ENCODE measurements at regions not wholly inside any gene's neighbourhood (a gene's known extent, or its start where the extent isn't known, plus 50 kb on each side); places are given as distances from the start of the nearest gene placed in this dataset.

DNA sequence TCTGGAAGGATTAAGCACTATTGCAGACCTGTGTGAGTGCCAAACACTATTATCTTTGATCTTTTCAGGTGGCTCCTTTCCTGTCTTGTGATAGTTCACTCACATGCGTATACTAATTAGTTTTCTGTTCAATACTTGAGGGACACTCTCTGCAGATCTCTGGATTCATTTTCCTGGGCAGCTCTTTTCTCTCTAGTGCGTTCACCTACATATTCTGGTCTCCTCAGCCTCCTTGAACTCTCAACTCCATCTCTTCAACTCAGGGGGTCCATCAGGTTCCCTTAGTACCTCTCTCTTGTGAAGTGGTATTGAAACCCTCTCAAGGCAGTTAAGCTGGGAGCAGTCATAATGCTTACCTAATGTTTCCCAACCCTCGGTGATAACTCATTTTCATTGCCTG lies 1218.1 kb upstream of the MAP3K7 start:
- DNase-seq (ENCODE audit: low read depth in 3 of 3), result no peak

- DNase-seq (ENCODE audit: low read depth in 3 of 3), result no peak
Observed at GRCh38 chr6:91802431-91802830, 1215.6 kb upstream of the MAP3K7 start.

DNA sequence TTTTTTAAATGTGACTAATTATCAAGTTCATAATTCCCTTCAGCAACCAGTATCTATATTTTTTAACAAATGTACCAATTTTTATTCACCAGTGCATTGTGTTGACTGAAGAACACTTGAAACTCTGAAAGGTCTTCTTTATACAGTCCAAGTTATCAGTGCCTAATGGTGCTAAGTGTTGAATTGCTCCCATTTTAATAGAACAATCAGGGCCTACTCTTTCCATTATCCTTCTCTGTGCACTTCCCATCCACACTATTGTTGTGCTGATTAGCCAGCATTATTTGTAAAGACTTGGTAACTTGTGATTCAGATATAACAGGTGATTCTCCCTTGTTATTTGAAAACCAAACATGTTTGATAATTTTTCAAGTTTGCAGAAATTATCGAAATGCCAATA lies 1209.7 kb upstream of the MAP3K7 start:
- no peak for DNase-seq (ENCODE audit: low read depth in 3 of 3)

DNA sequence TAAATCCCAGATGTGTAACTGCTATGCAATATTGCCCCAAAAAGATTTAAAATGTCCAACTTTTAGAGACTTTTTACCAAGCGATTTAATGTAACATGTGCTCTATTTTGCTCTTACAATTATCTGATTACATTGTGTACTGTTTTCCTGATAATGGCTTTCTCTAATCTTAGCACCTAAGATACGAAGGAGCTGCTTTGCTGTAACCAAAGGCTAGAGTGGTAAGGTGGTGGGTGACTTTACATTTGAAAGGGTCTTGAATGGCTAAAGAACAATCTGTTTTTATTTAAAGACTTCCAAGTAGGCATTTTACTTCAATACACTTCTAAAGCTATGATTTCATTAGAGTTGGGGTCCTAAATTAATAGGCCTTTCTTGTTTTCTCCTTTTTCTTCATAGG lies 1201.6 kb upstream of the MAP3K7 start:
- DNase-seq (ENCODE audit: low read depth in 3 of 3), result no peak

GRCh38 chr6:91786474-91787184 lies 1199.8 kb upstream of the MAP3K7 start:
- DNase-seq (ENCODE audit: low read depth in 3 of 3), result no peak

DNA sequence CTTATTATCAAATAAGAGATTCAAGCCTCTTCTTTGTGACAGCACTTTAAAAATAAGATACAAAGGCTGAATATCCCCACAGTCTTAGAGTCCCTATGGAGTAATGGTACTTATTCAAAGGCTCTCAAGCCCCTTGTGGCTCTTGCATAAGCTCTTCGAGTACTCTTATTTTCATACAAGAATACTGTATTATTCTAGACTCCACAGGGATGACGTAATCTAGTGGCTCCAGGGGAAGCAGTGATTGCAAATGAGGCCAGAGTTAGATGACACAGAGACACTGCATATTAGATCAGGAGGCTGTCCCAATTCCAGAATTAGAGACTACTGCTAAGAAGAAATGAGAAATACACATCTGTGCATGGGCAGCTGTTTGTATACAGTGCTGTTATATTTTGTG lies 1195.9 kb upstream of the MAP3K7 start:
- no peak for DNase-seq (ENCODE audit: low read depth in 3 of 3)

- no peak for DNase-seq (ENCODE audit: low read depth in 3 of 3)
Observed at GRCh38 chr6:91781946-91782345, 1195.1 kb upstream of the MAP3K7 start.

DNA sequence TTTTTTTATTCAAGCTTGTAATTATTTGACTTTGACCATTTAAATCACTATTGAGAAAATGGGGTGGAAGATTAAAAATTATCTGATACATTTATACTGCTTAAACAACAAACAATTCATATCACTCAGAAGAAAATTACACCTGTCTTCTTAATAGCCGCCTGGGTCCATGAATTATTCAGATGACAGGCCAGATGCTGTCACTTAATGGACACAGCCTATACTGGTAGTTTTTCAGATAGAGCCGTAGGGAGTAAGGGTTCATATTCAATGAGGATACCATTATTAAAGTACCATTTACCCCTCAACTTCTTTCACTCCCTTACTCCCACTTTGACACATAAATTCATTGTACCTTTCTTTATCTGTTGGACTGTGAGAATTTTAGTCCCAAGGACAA lies 1193.4 kb upstream of the MAP3K7 start:
- DNase-seq (ENCODE audit: low read depth in 3 of 3), result no peak

- no peak for DNase-seq (ENCODE audit: low read depth in 3 of 3)
Observed at GRCh38 chr6:91761621-91762020, 1174.7 kb upstream of the MAP3K7 start.

- no peak for DNase-seq (ENCODE audit: low read depth in 3 of 3)
Observed at GRCh38 chr6:91754691-91755090, 1167.8 kb upstream of the MAP3K7 start.

GRCh38 chr6:91751526-91751925 lies 1164.7 kb upstream of the MAP3K7 start:
- DNase-seq (ENCODE audit: low read depth in 3 of 3), result no peak

DNA sequence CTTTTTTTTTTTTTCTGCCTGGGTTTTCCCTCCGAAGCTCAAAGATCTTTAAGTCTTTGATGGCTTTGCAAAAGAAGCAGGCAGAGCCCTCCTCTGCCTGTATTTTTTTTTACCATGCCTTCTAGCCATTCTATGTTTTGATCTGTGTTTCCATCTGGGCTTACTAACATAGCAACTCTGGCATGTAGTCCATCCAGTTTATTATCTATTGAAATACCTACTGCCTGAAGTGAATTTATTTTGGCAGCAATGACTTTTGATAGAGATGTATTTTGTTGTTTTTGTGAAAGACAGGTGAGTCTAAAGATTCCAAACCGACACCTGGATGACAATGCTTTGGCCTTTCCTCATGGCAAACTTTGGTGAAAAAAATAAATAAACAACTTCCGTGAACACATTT lies 1157.7 kb upstream of the MAP3K7 start:
- no peak for DNase-seq (ENCODE audit: low read depth in 3 of 3)

GRCh38 chr6:91743756-91744155 lies 1156.9 kb upstream of the MAP3K7 start:
- no peak for DNase-seq (ENCODE audit: low read depth in 3 of 3)

GRCh38 chr6:91731939-91732338 lies 1145.1 kb upstream of the MAP3K7 start:
- no peak for DNase-seq (ENCODE audit: low read depth in 3 of 3)

DNA sequence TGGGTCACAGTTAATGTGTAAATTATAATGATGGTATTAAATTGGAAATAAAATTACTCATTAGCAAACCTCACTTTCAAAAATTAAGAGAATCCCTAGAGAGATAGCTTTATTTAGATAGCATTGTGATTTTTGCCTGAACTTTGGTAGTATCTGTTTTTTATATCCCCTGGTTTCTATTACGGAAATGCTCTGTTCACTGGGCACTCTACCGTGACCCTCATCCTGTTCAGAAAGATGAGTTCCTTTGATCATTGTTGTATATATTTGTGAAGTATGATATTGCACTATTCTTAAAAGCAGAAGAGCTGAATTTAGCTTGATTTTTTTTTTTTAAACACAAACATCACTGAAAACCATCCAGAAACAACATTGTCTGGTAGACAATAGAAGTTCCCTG lies 1143.8 kb upstream of the MAP3K7 start:
- no peak for DNase-seq (ENCODE audit: low read depth in 3 of 3)

DNA sequence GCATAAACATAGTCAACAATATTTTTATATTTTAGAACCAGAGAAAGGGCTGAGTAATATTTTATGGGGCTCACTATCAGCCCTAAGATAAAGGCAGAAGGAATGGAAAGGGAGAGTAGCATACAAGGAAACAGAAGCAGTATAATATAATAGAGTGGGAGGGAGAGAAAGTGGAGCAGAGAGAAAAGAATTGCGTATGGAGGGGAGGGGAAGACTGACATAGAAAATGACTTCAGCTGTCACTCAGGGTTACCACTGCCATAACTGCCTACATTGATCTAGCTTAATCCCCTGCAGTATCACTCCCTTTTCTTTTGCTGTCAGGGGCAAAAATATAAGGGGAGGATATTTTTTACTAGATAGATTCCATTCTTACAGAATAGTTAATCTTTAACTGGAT lies 1133.5 kb upstream of the MAP3K7 start:
- DNase-seq (ENCODE audit: low read depth in 3 of 3), result no peak

GRCh38 chr6:91719414-91719813 lies 1132.5 kb upstream of the MAP3K7 start:
- no peak for DNase-seq (ENCODE audit: low read depth in 3 of 3)

GRCh38 chr6:91718198-91718597 lies 1131.3 kb upstream of the MAP3K7 start:
- DNase-seq (ENCODE audit: low read depth in 3 of 3), result no peak

DNA sequence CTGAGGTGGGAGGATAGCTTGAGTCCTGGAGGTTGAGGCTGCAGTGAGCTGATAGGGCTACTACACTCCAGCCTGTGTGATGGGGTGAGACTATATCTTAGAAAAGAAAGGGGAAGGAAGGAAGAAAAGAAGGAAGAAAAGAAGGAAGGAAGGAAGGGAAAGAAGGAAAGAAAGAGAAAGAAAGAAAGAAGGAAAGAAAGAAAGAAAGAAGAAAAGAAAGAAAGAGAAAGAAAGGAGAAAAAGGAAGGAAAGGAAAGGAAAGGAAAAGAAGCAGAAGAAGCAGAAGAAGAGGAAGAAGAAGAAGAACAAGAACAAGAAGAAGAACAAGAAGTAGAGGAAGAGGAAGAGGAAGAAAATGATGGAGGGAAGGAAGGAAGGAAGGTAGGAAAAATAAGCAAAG lies 1130.2 kb upstream of the MAP3K7 start:
- DNase-seq (ENCODE audit: low read depth in 3 of 3), result no peak

- DNase-seq (ENCODE audit: low read depth in 3 of 3), result no peak
Observed at GRCh38 chr6:91716361-91716760, 1129.5 kb upstream of the MAP3K7 start.

DNA sequence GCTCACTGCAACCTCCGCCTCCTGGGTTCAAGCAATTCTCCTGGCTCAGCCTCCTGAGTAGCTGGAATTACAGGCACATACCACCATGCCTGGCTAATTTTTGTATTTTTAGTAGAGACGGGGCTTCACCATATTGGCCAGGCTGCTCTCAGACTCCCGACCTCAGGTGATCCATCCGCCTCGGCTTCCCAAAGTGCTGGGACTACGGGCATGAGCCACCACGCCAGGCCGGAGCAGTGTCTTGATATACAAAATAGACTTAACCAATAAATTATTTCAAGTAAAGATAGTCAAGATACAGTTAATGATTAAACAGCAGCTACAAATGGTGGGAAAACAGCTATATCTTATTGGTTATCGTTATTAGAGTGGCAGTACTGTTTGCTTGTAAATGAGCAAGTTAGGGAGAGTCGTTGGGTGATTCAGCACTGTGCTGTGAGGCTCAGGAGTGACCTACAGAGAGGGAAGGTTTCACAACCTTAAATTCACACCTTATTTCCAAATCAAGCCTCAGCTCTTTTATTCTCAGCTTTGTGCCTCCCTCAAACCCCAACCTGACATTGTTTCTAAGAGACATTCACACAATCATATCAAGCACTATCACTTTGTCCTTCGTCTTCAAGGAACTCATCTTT lies 1128.4 kb upstream of the MAP3K7 start:
- no peak for DNase-seq (ENCODE audit: low read depth in 3 of 3)

- no peak for DNase-seq (ENCODE audit: low read depth in 3 of 3)
Observed at GRCh38 chr6:91713911-91714310, 1127.0 kb upstream of the MAP3K7 start.

DNA sequence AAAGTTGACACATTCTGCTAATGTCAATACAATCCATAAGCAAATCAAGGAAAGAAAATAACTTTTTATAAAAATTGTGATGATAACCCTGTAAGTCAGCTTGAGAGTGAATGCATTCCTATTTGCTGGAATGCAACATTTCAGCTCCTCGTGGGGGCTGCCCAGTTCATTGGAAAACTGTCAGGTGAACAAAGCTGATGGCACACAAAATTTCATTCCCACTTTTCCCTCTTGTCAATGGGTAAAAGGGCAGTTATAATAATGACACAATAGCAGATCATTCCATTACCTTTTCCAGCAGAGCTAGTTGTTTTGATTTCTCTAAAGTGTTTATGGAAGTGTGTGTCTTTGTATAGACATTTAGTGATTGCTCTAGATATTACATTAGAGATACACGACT lies 1124.6 kb upstream of the MAP3K7 start:
- DNase-seq (ENCODE audit: low read depth in 3 of 3), result no peak

DNA sequence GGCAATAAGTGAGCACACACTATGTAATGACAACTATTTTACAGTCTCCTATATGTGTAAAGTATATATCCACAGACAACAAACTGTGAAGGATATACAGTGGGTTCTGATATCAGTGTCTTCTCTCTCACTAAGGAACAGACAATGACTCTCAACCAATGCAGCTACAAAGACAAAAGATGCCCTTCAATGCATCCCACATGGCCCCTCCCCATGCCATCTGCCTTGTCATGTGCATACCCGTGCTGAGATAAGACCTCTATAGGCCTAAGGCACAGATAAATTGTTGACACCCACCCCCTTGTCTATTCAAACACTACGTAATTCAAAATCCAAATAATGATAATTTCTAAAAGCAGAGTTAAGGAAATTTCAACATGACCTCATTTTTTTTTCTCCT lies 1123.5 kb upstream of the MAP3K7 start:
- no peak for DNase-seq (ENCODE audit: low read depth in 3 of 3)

All from stimulated activated CD4-positive, alpha-beta T cell treated with anti-CD3 and anti-CD28 coated beads, TNF-alpha, amount 100 ng/mL, for 24 hours (primary cell).